Activated CD4-positive, alpha-beta T cell treated with anti-CD3 and anti-CD28 coated beads, Interleukin-2, Interleukin-4, amounts not matched to agents 100 ng/mL and 50 ng/mL, durations not matched to agents 16 hours and 8 hours (primary cell): ENCODE measurements at regions not wholly inside any gene's neighbourhood (a gene's known extent, or its start where the extent isn't known, plus 50 kb on each side); places are given as distances from the start of the nearest gene placed in this dataset.
A peak's percentile ranks its signal among the peaks of the same experiment; 100 is the strongest.

ENCODE experiments used
- DNase-seq: peaks from one replicate; pipeline ENCODE4 v3.0.0-alpha.2; 2020; ENCODE audit warnings: low spot score

DNA sequence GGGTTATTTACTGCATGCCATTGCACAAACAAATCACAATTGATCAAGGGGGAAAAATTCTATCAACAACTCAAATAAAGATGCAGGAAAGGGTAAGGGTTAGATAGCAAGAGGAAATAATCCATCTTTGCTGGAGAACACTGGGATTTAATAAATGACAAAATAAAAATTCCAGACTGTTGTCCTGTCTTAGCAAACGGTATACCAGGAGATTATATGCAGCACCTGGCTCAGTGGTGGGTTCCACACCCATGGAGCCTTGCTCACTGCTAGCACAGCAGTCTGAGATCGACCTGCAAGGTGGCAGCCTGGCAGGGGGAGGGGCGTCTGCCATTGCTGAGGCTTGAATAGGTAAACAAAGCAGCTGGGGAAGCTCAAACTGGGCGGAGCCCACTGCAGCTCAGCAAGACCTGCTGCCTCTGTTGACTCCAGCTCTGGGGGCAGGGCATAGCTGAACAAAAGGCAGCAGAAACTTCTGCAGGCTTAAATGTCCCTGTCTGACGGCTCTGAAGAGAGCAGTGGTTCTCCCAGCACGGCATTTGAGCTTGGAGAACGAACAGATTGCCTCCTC, 296.5 kb upstream of the THSD7B start:
- no peak for DNase-seq

DNA sequence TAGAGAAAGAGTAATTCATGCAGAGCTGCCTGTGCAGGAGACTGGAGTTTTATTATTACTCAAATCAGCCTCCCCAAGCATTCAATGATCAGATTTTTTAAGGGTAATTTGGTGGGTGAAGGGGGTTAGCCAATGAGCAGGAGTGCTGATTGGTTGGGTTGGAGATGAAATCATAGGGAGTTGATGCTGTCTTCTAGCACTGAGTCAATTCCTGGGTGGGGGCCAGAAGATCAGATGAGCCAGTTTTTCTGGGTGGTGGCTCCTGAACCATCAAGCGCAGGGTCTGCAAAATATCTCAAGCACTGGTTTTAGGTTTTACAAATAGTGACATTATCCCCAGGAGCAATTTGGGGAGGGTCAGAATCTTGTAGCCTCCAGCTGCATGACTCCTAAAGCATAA, 312.8 kb upstream of the THSD7B start:
- DNase-seq = no peak

DNA sequence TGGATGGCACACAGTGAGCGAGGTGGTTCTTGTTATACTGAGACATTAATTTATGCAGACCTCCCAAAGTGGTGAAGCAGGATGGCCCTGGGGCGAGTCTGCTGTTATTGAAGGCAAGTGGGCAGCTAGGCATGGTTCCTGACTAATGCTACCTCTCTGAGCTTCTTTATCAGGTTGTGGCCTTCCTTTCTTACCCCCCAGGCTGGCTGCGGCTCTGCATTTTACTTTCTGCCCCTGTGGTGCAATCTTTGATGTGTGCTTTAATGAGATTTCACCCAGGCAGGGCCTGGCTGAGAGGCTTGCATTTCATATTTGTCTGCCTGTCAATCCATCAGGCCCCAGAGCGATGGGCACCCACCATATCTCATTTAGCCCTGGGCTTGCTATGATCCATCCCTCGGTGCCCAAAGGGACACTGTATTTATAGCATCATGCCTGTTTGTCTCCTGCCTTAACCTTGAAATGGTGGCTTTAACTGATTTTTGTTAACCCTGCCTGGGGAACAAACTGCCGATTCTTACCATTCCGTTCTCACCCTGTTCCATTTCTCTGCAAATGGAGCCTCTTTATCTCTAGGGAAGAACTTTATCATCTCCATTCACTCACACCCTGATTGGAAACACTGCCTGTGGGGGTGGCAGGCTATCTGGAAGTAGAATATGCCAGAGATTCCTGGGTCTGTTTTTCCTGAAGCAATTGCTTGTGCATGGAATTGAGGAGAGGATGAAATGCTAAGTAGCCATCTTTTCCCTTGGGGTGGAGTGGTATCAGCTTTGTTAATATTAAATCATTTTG, 316.2 kb upstream of the THSD7B start:
- DNase-seq = no peak

DNA sequence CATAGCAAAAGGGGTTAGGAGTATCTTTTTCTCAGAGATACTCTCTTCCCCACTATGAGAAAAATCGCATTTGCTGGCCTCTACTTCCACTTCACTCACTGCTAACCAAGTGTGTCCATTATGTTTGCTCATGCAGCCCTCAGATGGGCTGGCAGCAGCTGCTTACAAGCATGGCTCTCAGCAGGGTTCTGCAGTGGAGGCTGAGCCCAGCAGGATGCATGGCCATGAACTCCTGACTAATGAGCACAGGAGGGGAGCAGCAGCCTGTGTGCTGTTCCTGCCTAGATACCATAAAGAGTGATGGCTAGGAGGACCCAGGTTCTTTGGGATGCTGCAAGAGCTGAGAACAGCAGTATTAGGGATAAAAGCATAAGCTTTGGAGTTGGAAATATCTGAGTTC, 316.9 kb upstream of the THSD7B start:
- DNase-seq = no peak

DNA sequence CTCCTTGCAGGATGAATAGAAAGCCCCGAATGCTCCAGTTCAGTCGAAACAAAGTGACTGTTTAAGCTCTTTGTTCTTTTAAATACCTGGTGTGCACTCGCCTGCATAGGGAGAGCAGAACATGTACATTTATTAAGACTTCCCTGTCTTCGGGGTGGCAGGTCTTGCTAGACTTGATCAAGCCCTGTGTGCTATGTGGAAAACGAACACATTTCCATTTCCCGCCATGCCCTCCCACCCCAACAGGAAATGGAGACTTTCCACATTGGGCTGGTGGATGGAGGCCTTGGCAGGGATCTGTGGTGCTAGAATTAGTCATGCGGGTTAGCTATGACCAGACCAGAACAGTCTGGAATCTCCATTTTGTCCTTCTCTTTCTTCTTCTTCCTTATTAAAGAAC, 321.0 kb upstream of the THSD7B start:
- no peak for DNase-seq

DNA sequence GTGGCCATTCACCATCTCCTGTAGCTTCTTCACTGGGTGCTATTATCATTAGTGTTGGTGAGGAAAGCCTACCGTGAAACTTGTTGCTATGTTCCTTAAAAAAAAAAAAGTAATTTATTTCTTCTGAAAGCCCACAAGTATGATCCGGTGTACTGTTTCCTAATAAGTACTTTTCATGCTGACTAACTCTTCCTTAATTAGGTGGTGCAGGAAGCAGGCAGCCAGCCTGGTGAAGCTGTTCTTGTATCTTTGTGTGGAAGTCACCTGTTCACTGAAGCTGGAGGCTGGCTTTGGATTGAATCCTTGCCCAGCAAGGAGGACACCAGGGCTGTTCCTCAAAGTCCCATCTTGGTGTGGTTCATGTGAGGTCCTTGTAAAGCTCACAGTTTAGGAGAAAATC, 321.7 kb upstream of the THSD7B start:
- DNase-seq = no peak

DNA sequence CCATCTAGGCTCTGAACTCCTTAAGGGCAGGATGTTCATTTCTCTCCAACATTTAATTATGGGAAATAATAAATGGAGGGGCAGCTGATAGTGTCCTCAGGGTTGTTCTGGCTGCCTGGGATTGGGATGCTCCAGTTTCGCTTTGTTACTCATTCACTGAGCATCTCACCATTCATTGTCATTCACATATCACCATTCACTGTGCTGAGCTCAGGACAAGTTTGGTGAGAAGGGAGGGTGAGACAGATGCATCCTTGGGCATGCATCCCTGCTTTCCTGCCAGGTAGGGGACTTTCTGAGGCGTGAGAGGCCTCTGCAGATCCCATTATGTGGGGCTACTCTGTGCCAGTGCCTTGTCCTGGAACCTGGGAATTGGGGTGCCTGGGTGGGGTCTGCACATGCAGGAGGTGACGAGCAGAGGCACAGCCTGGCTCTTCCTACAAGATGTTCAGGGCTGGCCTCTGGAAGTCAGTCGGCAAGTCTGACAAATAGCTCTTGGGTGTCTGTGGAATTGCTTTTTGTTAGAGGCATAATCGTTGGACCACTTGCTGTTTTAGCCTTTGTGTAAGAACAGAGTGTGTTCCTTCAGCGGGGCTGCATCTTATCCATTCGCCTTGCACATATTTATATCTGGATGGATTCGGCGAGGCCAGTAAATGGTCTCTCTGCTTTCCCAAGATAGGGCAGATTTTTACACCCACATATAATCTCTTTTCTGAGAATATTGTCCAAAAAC, 323.2 kb upstream of the THSD7B start:
- DNase-seq = no peak

DNA sequence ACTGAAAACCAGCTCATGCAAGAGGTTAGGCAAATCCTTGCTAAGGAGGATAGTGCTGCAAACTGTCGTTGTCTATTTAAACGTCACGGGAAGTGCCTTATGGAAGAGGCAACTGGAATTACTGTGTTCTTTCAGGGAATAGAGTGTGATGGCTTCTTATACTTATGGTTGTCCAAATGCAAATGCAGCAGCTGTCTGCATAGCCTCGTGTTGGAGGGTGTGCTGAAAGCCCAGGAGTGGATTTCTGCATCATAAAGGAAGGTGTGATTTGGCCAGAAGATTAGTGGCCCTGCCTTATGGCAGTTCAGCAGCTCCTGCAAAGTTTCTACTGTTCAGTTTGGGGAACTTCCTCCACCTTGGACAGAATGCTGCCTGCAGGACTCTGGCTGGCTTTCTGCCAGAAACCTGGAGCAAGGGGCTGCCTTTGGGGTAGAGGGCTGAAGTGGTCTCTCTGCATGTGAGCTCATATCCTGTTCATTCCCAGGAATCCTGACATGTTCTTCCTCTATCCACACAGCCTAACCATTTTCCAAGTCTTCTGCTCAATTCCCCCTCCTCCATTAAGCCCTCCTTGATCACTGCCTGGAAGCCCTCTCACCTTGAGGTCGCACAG, 321.2 kb upstream of the CXCR4 start:
- no peak for DNase-seq

DNA sequence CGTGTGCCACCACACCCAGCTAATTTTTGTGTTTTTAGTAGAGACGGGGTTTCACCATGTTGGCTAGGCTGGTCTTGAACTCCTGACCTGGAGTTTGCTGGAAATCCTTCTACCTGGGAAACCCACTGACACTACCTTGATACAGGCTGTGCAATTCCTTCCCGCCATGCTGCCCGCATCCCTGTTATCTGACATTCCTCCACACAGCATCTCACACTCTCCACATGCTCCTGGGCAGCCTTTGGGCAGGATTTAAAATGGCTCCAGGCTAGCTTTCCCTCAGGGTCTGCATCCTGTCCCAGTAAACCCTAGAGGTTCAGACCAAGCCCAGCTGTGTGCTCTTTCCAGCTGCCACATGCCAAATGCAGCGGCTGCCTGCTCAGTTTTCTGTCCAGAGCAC, 319.5 kb upstream of the CXCR4 start:
- no peak for DNase-seq

DNA sequence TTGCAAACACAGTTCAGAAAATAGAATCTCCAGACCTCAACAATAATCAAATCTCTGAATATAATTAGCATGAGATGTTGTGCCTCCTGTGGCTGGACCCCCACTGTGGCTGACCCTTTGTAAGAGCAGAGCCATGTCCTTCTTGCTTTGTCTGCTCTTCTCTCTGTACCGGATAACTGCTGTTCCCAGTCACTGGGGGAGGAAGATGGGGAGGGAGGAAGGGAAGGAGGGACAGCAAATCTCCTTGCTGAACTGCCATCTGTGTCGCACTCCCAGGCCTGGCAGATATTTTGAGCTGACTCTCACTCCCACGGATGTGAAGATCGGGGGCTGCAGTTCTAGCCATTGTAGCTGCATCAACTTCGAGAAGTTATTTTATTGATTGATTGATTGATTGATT, 319.0 kb upstream of the CXCR4 start:
- DNase-seq = no peak

DNA sequence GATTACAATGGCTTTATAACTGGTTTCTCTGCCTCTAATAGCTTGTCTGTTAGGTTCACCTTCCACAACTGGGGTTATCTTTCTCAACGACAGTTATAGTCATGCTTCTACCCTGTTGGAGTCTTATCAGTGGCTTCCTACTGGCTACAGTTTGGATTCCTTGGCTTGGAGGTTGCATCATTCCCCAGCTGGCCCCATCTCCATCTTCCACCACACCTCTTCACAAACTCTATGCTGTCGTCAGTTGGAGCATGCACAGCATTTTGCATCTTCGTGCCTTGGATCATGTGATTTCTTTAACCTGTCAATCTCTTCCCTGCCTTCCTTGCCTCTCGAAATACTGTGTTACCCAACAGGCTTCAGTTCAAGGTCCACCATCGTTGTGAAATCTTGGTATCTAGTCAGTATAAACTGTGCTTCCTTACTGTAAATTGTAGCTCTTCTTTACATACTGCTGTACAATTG, 316.3 kb upstream of the CXCR4 start:
- no peak for DNase-seq

DNA sequence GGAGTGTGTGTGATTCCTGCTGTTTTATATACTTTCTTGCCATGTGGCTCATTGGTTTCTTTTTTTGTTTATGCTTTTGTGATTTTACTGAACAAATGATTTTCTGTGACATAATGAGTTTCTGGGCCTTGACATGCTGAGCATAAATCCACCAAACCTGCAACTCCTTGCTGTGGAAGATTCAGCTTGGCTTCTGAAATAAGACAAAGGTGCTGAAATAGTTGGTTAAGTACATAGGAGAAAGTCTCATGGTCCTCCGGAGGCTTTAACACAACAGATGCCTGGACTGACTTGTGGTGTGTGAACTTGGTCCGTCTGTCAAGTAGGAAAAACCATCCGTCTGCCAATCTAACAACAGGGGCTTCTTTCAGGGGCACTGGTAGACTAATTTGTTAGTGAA, 315.3 kb upstream of the CXCR4 start:
- DNase-seq = no peak

DNA sequence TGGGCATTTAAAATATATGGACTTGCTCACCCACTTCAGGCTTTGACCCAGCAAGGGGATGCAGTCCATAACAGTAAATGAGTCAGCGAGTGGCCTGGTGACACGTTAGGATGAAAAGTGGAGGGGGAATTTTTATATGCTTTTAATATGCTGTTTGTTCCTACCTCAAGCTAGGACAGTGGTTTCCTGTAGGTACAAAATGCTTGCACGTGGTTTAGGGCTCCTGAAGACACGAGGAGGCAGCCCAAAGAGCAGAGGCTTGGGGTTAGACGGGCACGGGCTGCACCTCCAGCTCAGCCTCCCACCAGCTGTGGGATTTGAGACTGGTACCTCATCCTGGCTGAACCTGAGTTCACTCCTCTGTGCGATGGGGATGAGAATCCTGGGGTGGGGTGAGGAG, 306.2 kb upstream of the CXCR4 start:
- DNase-seq = no peak

DNA sequence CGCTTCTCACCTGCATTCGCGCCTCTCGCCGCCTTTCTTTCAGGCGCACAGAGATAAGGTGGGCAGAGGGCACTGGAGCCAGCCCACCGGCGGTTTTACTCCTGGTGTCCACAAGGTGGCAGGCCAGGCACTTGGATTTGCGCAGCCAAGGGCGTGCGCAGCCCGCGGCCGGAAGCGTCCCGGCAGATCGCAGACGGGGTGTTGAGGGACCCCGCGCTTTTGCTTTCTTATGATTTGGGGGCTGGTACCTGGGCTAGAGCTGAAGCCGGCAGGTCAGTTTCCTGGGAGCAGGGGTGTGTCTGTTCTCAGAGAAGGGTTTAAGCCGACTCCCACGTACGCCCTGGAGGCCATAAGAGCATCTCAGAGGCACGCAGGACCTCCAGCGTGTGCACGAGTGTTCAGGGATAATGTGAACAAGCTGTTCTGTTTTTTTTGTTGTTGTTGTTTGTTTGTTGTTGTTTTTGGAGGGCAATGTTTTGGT, 305.6 kb upstream of the CXCR4 start:
- peak; percentile 84 for DNase-seq

DNA sequence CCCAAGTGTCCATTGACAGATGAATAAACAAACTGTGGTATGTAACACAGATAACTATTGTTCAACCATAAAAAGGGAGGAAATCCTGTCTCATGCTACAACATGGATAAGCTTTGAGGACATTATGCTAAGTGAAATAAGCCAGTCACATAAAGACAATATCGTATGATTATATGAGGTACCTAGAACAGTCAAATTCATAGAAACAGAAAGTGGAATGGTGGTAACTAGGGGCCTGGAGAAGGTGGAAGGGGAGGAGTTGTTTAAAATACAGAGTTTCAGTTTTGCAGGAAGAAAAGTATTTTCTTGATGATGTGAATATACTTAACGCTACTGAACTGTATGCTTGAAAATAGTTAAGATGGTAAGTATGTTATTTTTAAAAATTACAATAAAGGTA, 304.6 kb upstream of the CXCR4 start:
- peak; percentile 24 for DNase-seq

DNA sequence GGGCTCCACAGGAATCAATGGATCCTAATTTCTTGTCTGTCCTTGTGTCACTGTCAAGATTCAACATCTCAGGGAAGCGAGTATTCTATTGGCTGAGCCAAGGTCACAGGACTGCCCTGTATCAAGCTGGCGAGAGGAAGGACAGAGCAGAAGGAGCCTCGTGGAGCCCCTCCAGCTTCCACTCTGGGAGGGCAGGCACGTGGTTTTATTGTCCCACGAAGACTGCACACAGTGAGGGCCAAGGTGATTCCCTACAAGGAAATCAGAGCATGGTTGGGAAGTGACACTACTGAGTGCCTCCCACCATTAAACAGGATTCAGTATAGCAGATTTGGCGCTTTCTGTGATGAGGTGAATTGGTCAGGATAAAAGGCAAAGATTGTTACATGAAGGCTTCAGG, 302.4 kb upstream of the CXCR4 start:
- no peak for DNase-seq

DNA sequence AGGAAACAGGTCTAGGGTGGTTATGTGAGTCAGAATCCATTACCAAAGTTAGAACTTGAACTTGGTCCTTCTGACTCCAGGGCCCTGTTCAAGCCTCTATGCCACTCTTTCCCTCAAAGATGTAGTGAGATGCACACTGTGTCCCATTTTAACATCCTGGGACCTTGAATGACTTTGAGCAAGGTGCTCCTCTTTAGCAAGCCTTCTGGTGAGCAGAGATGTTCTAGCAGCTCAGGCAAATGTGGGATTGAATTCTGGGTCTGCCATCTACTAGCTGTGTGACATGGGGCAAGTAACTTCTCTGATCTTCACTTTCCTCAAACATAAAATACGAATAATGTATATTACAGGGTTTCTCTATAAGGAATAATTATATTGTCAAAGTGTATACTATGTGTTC, 294.0 kb upstream of the CXCR4 start:
- no peak for DNase-seq

DNA sequence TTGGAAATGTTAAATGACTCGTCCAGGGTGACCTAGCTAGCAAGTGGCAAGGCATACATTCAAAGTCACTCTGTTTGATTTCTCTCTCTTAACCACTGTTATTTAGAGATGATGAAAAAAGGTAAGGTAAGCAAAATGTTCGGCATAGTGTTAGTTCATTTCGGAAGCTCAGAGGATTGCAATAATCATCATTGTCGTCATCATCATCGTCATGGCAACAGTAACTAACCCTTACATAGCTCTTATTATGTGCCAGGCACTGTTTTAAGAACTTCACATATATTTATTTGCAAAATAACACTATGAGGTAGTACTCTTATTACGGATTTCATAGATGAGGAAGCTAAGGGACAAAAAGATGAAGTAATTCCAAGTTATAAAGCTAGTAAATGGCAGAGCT, 292.7 kb upstream of the CXCR4 start:
- no peak for DNase-seq

DNA sequence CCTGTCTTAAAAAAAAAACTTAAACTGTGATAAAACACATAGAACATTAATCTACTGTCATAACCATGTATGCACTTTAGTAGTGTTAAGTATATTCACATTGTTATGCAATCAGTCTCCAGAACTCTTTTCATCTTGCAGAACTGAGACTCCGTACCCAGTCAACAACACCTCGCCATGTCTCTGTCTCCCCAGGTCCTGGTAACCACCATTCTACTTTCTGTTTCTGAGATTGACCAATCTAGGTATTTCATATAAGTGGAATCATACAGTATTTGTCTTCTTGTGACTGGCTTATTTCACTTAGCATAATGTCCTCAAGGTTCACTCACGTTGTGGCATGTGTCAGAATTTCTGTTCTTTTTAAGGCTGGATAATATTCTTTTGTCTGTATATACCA, 290.8 kb upstream of the CXCR4 start:
- DNase-seq = no peak

DNA sequence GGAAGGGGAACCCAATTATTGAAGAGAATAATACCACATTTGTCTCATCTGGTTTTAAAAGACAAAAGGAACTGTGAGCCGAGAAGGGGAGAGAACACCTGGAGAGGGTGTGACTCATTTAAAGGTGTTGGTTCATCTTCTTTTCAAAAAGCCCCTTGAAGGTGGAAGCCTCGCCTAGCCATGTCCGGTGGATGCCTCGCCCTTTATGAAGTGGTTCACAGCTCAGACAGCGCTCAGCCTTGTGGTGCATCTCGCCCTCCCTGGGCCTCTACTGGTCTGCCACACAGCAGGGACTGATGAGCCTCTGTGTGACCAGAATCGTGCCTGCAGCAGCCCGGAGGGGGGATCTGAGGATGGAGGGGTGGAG, 290.0 kb upstream of the CXCR4 start:
- DNase-seq = no peak

DNA sequence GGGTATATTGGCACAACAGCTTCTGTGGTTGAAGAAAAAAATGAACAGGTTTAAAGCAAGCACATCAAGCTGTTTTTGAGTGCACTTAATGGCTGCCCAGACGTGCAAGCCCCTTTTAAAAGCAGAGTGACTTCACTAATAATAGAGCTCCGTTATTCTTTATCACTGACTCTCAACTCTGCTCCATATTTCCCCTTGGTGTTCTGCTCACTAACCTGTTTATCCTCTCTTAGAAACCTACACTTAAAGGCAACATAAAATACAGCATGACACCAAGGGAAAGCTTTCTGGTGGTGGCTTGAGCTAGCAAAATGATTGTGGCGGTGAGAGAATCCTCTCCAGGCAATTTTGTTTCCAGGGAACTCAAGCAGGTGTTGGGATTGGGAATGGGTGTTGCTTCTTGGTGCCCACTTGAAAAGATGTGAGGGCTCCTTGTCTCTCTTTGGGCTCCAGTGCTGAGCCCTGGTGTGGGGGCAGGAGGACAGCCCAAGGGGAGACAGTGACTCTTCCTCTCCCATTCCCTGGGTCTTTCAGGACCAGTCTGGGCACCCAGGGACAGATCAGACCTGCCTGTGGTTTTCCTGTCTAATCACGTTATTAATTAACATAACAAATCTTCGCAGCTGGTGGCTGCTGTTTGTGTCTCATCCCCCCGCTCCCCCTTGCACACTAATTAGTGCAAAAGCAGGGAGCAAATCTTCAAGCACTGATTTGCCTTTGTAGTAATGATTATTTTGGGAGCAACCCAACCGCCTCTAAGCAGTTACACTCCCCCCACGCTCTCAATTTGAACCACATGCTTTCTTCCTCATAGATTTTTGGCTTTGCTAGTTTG, 289.4 kb upstream of the CXCR4 start:
- DNase-seq = no peak

DNA sequence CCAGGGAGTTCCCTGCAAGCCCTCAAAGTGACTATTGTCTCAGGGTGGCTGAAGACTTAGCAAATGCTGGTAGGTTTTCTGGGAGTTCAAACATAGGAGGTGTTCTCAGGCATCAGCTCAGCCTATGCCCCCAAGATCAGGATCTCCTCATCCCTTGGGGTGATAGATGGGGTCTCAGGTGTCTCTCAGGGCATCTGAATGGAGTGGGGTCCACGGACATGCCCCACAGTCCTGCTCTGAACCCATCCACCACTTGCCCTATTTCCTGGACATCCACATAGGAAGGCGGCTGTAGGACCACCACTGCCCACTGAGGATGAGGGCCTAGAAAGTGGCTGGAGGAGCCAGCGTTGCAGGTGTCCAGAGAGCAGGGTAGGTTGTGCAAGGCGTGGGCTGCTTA, 287.0 kb upstream of the CXCR4 start:
- DNase-seq = no peak
